ENCODE measurements at regions not wholly inside any gene's neighbourhood (a gene's known extent, or its start where the extent isn't known, plus 50 kb on each side); places are given as distances from the start of the nearest gene placed in this dataset.

- BruUV-seq (replicated peaks), result no TSS peak
- Histone ChIP-seq H3K9me3 (ENCODE audit: low read length) (no peaks in the 10 kb centered on the region), H3K27me3 (ENCODE audit: control insufficient read depth in 1 of 2, insufficient read depth in 2 of 2, low read length in 2 of 2) (no peaks in the 10 kb centered on the region), H4K20me1 (ENCODE audit: insufficient read depth, low read length) (no peaks in the 10 kb centered on the region), H3K79me2 (ENCODE audit: insufficient read depth, low read length) (no peaks in the 10 kb centered on the region), H3K9ac (ENCODE audit: insufficient read depth, low read depth, low read length) (no peak overlapping the region), H3K4me2 (ENCODE audit: low read depth, low read length) (no peak overlapping the region), H2AFZ (ENCODE audit: low read length) (no peak overlapping the region), H3K4me3 (replicated peaks in 1 of 3; ENCODE audit: insufficient read depth in 1 of 3, low read depth in 2 of 3, low read length in 3 of 3) (no peak overlapping the region), H3K27ac (ENCODE audit: extremely low read length, insufficient read depth, low read length) (no peak overlapping the region), H3K4me1 (ENCODE audit: insufficient read depth, low read length) (no peaks in the 10 kb centered on the region), H3K36me3 (replicated peaks in 1 of 2; ENCODE audit: control insufficient read depth in 1 of 2, insufficient read depth in 2 of 2, low read length in 2 of 2) (no peaks in the 10 kb centered on the region)
- ATAC-seq (no peak), FAIRE-seq (no peak), DNase-seq (ENCODE audit: low spot score) (no peak)
- ChIA-PET POLR2A (no interaction called here), CTCF (ENCODE audit: low intra/inter-chr PET ratio, low total read pairs) (no interaction called here)
- intact Hi-C loops (cut with micrococcal nuclease; ENCODE audit: unreplicated experiment), result no loop called here
- 19% methylated on average over 4 of the region's 6 CpGs for WGBS (ENCODE audit: low lambda C conversion rate)
- in situ Hi-C loops (cut with HindIII; ENCODE audit: extremely low pct_ligation_motif_present, low pct_unique_long_range_greater_than_20kb), result loop anchor here (10.0 to 25.0 kb wide), 2 partner anchors 60 to 113 kb away; no protein-coding TSS in a partner anchor
- TF ChIP-seq CHCHD3 (CRISPR knock-in tag; IDR thresholded peaks at IDR 0.05), result no peak
- TF ChIP-seq PBX2 (CRISPR knock-in tag; IDR thresholded peaks at IDR 0.05), result no peak
- no peak for TF ChIP-seq ZNF33A (CRISPR knock-in tag; IDR thresholded peaks at IDR 0.05; ENCODE audit: borderline replicate concordance)
- no peak for TF ChIP-seq DZIP1 (CRISPR knock-in tag; IDR thresholded peaks at IDR 0.05)
- no peak for TF ChIP-seq MXD4 (CRISPR knock-in tag; IDR thresholded peaks at IDR 0.05)
- TF ChIP-seq ZBTB25 (CRISPR knock-in tag; IDR thresholded peaks at IDR 0.05), result no peak
- TF ChIP-seq ZNF354B (CRISPR knock-in tag; IDR thresholded peaks at IDR 0.05), result no peak
- TF ChIP-seq SMAD1 (CRISPR knock-in tag; IDR thresholded peaks at IDR 0.05; ENCODE audit: borderline replicate concordance, low read depth), result no peak
- TF ChIP-seq MAZ (IDR thresholded peaks at IDR 0.05; ENCODE audit: borderline replicate concordance, low read depth, low read length), result no peak
- TF ChIP-seq MAZ (CRISPR knock-in tag; IDR thresholded peaks at IDR 0.05; ENCODE audit: low read depth), result no peak
- no peak for TF ChIP-seq HOXD1 (CRISPR knock-in tag; IDR thresholded peaks at IDR 0.05)
Measured at GRCh38 chr9:28024676-28025075, 451.4 kb upstream of the C9orf72 start.
